Naive thymus-derived CD8-positive, alpha-beta T cell (primary cell): ENCODE measurements at regions not wholly inside any gene's neighbourhood (a gene's known extent, or its start where the extent isn't known, plus 50 kb on each side); places are given as distances from the start of the nearest gene placed in this dataset.
"Not testable (repeated sequence)": the region's sequence is repeated elsewhere in the genome, so short reads cannot be mapped to it uniquely, and the experiment has no call there.

ENCODE experiments used
- ATAC-seq, 2 donors: fragments of 150-1000 bp; cut with Tn5 transposase in 1 of 2; sonication (Bioruptor Pico), chemical (Tn5 transposase) in 1 of 2; 1 replicate in 1 of 2; 2 replicates in 1 of 2; pipeline ENCODE4 v1.10.0; 2021; ENCODE audit warnings: mild to moderate bottlenecking in 2 of 2, moderate library complexity in 2 of 2
- POLR2A ChIA-PET: fragments of 350-600 bp; sonication (Branson Sonifier 250); formaldehyde crosslinking; loops from one replicate; lab custom pipeline; 2021; ENCODE audit warnings: antibody characterized with exemption; lab: Charles Lee
- DNase-seq, 10 donors: peaks; one replicate each; pipeline versions ENCODE4 v3.0.0 to v3.0.0-alpha.2; 2020 to 2022
- H3K27ac Mint-ChIP-seq, 10 donors: one replicate each; pipeline ENCODE4 v1.8.0; 2020 to 2022; ENCODE audit warnings: mild to moderate bottlenecking in 10 of 10, mixed read lengths in 10 of 10, moderate library complexity in 4 of 10, inconsistent platforms in 1 of 10
- H3K27me3 Mint-ChIP-seq, 5 donors: one replicate each; pipeline ENCODE4 v1.8.0; 2021 to 2022; ENCODE audit warnings: mixed read lengths in 5 of 5
- H3K36me3 Mint-ChIP-seq, 3 donors: one replicate each; pipeline ENCODE4 v1.8.0; 2020 to 2022; ENCODE audit warnings: mixed read lengths in 3 of 3, mild to moderate bottlenecking in 2 of 3, inconsistent platforms in 1 of 3
- H3K4me1 Mint-ChIP-seq, 4 donors: one replicate each; pipeline ENCODE4 v1.8.0; 2021 to 2022; ENCODE audit warnings: mixed read lengths in 4 of 4
- H3K4me3 Mint-ChIP-seq, 10 donors: one replicate each; pipeline ENCODE4 v1.8.0; 2020 to 2022; ENCODE audit warnings: mild to moderate bottlenecking in 10 of 10, mixed read lengths in 10 of 10, moderate library complexity in 6 of 10, inconsistent platforms in 1 of 10
- H3K9me3 Mint-ChIP-seq, 9 donors: one replicate each; pipeline ENCODE4 v1.8.0; 2020 to 2022; ENCODE audit warnings: mixed read lengths in 9 of 9, mild to moderate bottlenecking in 3 of 9, inconsistent platforms in 1 of 9, moderate library complexity in 1 of 9

GRCh38 chr14:97120204-97120603 is 323.0 kb downstream of the VRK1 start:
- H3K36me3 Mint-ChIP-seq: no peaks in the 10 kb centered on the region
- peaks cover 16 to 38% (median 27%) of the 10 kb centered on the region in 4 donors for H3K4me1 Mint-ChIP-seq
- H3K27me3 Mint-ChIP-seq: peaks cover 0 to 3% (median 0%) of the 10 kb centered on the region in 5 donors
- H3K4me3 Mint-ChIP-seq: peak overlapping the region in 9 of 10 donors; percentile 36 to 82 (median 75)
- POLR2A ChIA-PET: interaction anchor here (0.6 to 1.0 kb wide), 4 partner anchors 11 to 1016 kb away, joined by 3 read pairs; no protein-coding TSS in a partner anchor
- H3K9me3 Mint-ChIP-seq: no peaks in the 10 kb centered on the region
- peak overlapping the region; percentile 68 to 95 (median 91) for H3K27ac Mint-ChIP-seq
- ATAC-seq: peak in 1 of 2 donors; percentile 7
- DNase-seq: no peak

- ATAC-seq: peak; percentile 96 to 97
- POLR2A ChIA-PET: interaction anchor here (0.6 to 1.0 kb wide), 4 partner anchors 11 to 1015 kb away, joined by 3 read pairs; no protein-coding TSS in a partner anchor
These were observed 323.4 kb downstream of the VRK1 start for GRCh38 chr14:97120611-97121031.

GRCh38 chr14:97129639-97130038 is 332.5 kb downstream of the VRK1 start:
- peaks cover 0 to 5% (median 0%) of the 10 kb centered on the region in 9 donors for H3K9me3 Mint-ChIP-seq
- ATAC-seq (no peak), DNase-seq (no peak)
- H3K27ac Mint-ChIP-seq: no peak overlapping the region
- H3K36me3 Mint-ChIP-seq: peaks cover 0 to 2% (median 0%) of the 10 kb centered on the region in 3 donors
- peaks cover 0 to 2% (median under 1%) of the 10 kb centered on the region in 4 donors for H3K4me1 Mint-ChIP-seq
- H3K4me3 Mint-ChIP-seq: no peak overlapping the region
- no peaks in the 10 kb centered on the region for H3K27me3 Mint-ChIP-seq
- POLR2A ChIA-PET: no interaction called here

More at GRCh38 chr14:97120611-97121031, 323.4 kb downstream of the VRK1 start:
- H3K4me3 Mint-ChIP-seq: peak overlapping the region; percentile 36 to 82 (median 74)
- no peaks in the 10 kb centered on the region for H3K9me3 Mint-ChIP-seq
- DNase-seq: peak in 9 of 10 donors; percentile 20 to 81 (median 42)
- H3K36me3 Mint-ChIP-seq: no peaks in the 10 kb centered on the region
- peaks cover 16 to 38% (median 27%) of the 10 kb centered on the region in 4 donors for H3K4me1 Mint-ChIP-seq
- peak overlapping the region; percentile 68 to 95 (median 91) for H3K27ac Mint-ChIP-seq
- H3K27me3 Mint-ChIP-seq: peaks cover 0 to 1% (median 0%) of the 10 kb centered on the region in 5 donors

- peak overlapping the region in 1 of 10 donors; percentile 41 for H3K27ac Mint-ChIP-seq
- peaks cover 0 to 16% (median 3%) of the 10 kb centered on the region in 9 donors for H3K9me3 Mint-ChIP-seq
- DNase-seq, H3K27me3 Mint-ChIP-seq, H3K4me3 Mint-ChIP-seq, H3K4me1 Mint-ChIP-seq, H3K36me3 Mint-ChIP-seq, POLR2A ChIA-PET, ATAC-seq: not testable (repeated sequence)
These were observed 338.7 kb downstream of the VRK1 start for GRCh38 chr14:97135847-97136246.

- POLR2A ChIA-PET: no interaction called here
- Mint-ChIP-seq H3K27ac (no peak overlapping the region), H3K4me1 (peaks cover 0 to 4% (median 2%) of the 10 kb centered on the region in 4 donors), H3K9me3 (peaks cover 0 to 16% (median 3%) of the 10 kb centered on the region in 9 donors), H3K36me3 (no peaks in the 10 kb centered on the region), H3K27me3 (peaks cover 0 to 2% (median 0%) of the 10 kb centered on the region in 5 donors), H3K4me3 (peak overlapping the region in 3 of 10 donors; percentile 33 to 65 (median 52))
- ATAC-seq (no peak), DNase-seq (no peak)
These were observed 340.5 kb downstream of the VRK1 start for GRCh38 chr14:97137705-97138104.

GRCh38 chr14:97138801-97139200 is 341.6 kb downstream of the VRK1 start:
- no peak overlapping the region for H3K4me3 Mint-ChIP-seq
- peaks cover 0 to 4% (median 2%) of the 10 kb centered on the region in 4 donors for H3K4me1 Mint-ChIP-seq
- DNase-seq: no peak
- H3K27ac Mint-ChIP-seq: no peak overlapping the region
- no peaks in the 10 kb centered on the region for H3K36me3 Mint-ChIP-seq
- no peak for ATAC-seq
- H3K27me3 Mint-ChIP-seq: peaks cover 0 to 2% (median 0%) of the 10 kb centered on the region in 5 donors
- POLR2A ChIA-PET: no interaction called here
- H3K9me3 Mint-ChIP-seq: peaks cover 0 to 16% (median 3%) of the 10 kb centered on the region in 9 donors

GRCh38 chr14:97143011-97143410 is 345.8 kb downstream of the VRK1 start:
- Mint-ChIP-seq H3K4me3 (no peak overlapping the region), H3K27ac (no peak overlapping the region), H3K4me1 (no peaks in the 10 kb centered on the region), H3K9me3 (peaks cover 0 to 1% (median 0%) of the 10 kb centered on the region in 9 donors), H3K36me3 (peaks cover 0 to 3% (median 0%) of the 10 kb centered on the region in 3 donors), H3K27me3 (peaks cover 0 to 5% (median 2%) of the 10 kb centered on the region in 5 donors)
- no peak for DNase-seq
- POLR2A ChIA-PET: no interaction called here
- no peak for ATAC-seq

- H3K9me3 Mint-ChIP-seq: peaks cover 0 to 1% (median 0%) of the 10 kb centered on the region in 9 donors
- ATAC-seq (no peak), DNase-seq (no peak)
- H3K4me1 Mint-ChIP-seq: no peaks in the 10 kb centered on the region
- no peak overlapping the region for H3K27ac Mint-ChIP-seq
- peaks cover 0 to 5% (median 2%) of the 10 kb centered on the region in 5 donors for H3K27me3 Mint-ChIP-seq
- no peak overlapping the region for H3K4me3 Mint-ChIP-seq
- H3K36me3 Mint-ChIP-seq: peaks cover 0 to 3% (median 0%) of the 10 kb centered on the region in 3 donors
- POLR2A ChIA-PET: no interaction called here
These were observed 346.3 kb downstream of the VRK1 start for GRCh38 chr14:97143456-97143855.

GRCh38 chr14:97148021-97148420 is 350.8 kb downstream of the VRK1 start:
- POLR2A ChIA-PET: interaction anchor here (0.5 kb wide), 1 partner anchor 210 kb away, joined by 3 read pairs; no protein-coding TSS in a partner anchor
- H3K27ac Mint-ChIP-seq, H3K27me3 Mint-ChIP-seq, ATAC-seq, H3K4me1 Mint-ChIP-seq, H3K4me3 Mint-ChIP-seq, DNase-seq, H3K9me3 Mint-ChIP-seq, H3K36me3 Mint-ChIP-seq: not testable (repeated sequence)

GRCh38 chr14:97149775-97150174 is 352.6 kb downstream of the VRK1 start:
- no peak overlapping the region for H3K27ac Mint-ChIP-seq
- no peak overlapping the region for H3K4me3 Mint-ChIP-seq
- peaks cover 0 to 1% (median 0%) of the 10 kb centered on the region in 9 donors for H3K9me3 Mint-ChIP-seq
- peaks cover 7 to 19% (median 11%) of the 10 kb centered on the region in 5 donors for H3K27me3 Mint-ChIP-seq
- peaks cover 0 to 2% (median under 1%) of the 10 kb centered on the region in 4 donors for H3K4me1 Mint-ChIP-seq
- ATAC-seq (no peak), DNase-seq (no peak)
- POLR2A ChIA-PET: no interaction called here
- peaks cover 0 to 3% (median 0%) of the 10 kb centered on the region in 3 donors for H3K36me3 Mint-ChIP-seq

- H3K4me3 Mint-ChIP-seq: no peak overlapping the region
- POLR2A ChIA-PET: no interaction called here
- peaks cover 10 to 34% (median 20%) of the 10 kb centered on the region in 5 donors for H3K27me3 Mint-ChIP-seq
- peaks cover 0 to 1% (median 0%) of the 10 kb centered on the region in 9 donors for H3K9me3 Mint-ChIP-seq
- H3K36me3 Mint-ChIP-seq: peaks cover 0 to 2% (median 0%) of the 10 kb centered on the region in 3 donors
- H3K4me1 Mint-ChIP-seq: peaks cover 0 to 2% (median under 1%) of the 10 kb centered on the region in 4 donors
- H3K27ac Mint-ChIP-seq: no peak overlapping the region
- ATAC-seq (no peak), DNase-seq (no peak)
These were observed 356.3 kb downstream of the VRK1 start for GRCh38 chr14:97153527-97153926.

- POLR2A ChIA-PET: no interaction called here
- Mint-ChIP-seq H3K27ac (peak overlapping the region in 1 of 10 donors; percentile 54), H3K9me3 (peaks cover 0 to 14% (median 9%) of the 10 kb centered on the region in 9 donors), H3K4me1 (peaks cover 0 to 2% (median under 1%) of the 10 kb centered on the region in 4 donors), H3K4me3 (no peak overlapping the region), H3K36me3 (peaks cover 0 to 12% (median 8%) of the 10 kb centered on the region in 3 donors), H3K27me3 (peaks cover 10 to 34% (median 20%) of the 10 kb centered on the region in 5 donors)
- no peak for ATAC-seq
- DNase-seq: no peak
These were observed 358.1 kb downstream of the VRK1 start for GRCh38 chr14:97155320-97155719.

- Mint-ChIP-seq H3K36me3 (peaks cover 0 to 12% (median 8%) of the 10 kb centered on the region in 3 donors), H3K27ac (peak overlapping the region in 1 of 10 donors; percentile 54), H3K4me1 (peaks cover 0 to 2% (median under 1%) of the 10 kb centered on the region in 4 donors), H3K27me3 (peaks cover 10 to 34% (median 20%) of the 10 kb centered on the region in 5 donors), H3K4me3 (no peak overlapping the region), H3K9me3 (peaks cover 0 to 14% (median 9%) of the 10 kb centered on the region in 9 donors)
- DNase-seq: no peak
- POLR2A ChIA-PET: no interaction called here
- ATAC-seq: no peak
These were observed 358.6 kb downstream of the VRK1 start for GRCh38 chr14:97155814-97156213.
